Mucosa of gallbladder (tissue), 1 donor: ENCODE measurements at regions not wholly inside any gene's neighbourhood (a gene's known extent, or its start where the extent isn't known, plus 50 kb on each side); places are given as distances from the start of the nearest gene placed in this dataset.

Experiments
- DNase-seq: peaks from one replicate; pipeline ENCODE4 v3.0.0-alpha.2; 2020; ENCODE audit warnings: low spot score
- donor health status: DM: no; HTN: no; CAD: no.

- no peak for DNase-seq
These were observed 76.0 kb upstream of the FSTL4 start for GRCh38 chr5:133688391-133688790.

- DNase-seq: no peak
These were observed 75.1 kb upstream of the FSTL4 start for GRCh38 chr5:133687212-133688061.

- DNase-seq: no peak
These were observed 74.2 kb upstream of the FSTL4 start for GRCh38 chr5:133686566-133686965.

- DNase-seq: no peak
These were observed 73.2 kb upstream of the FSTL4 start for GRCh38 chr5:133685402-133686018.

- DNase-seq: no peak
These were observed 71.6 kb upstream of the FSTL4 start for GRCh38 chr5:133683646-133684596.

- no peak for DNase-seq
These were observed 70.1 kb upstream of the FSTL4 start for GRCh38 chr5:133682451-133682850.

- no peak for DNase-seq
These were observed 69.6 kb upstream of the FSTL4 start for GRCh38 chr5:133681896-133682295.

- DNase-seq: no peak
These were observed 68.7 kb upstream of the FSTL4 start for GRCh38 chr5:133680830-133681565.

GRCh38 chr5:133679534-133679933 lies 67.2 kb upstream of the FSTL4 start:
- no peak for DNase-seq

GRCh38 chr5:133675376-133676154 lies 63.2 kb upstream of the FSTL4 start:
- no peak for DNase-seq

- no peak for DNase-seq
These were observed 58.0 kb upstream of the FSTL4 start for GRCh38 chr5:133670336-133670735.

GRCh38 chr5:133669472-133669871 lies 57.1 kb upstream of the FSTL4 start:
- DNase-seq: no peak

- DNase-seq: no peak
These were observed 56.1 kb upstream of the FSTL4 start for GRCh38 chr5:133668458-133668857.

- no peak for DNase-seq
These were observed 54.9 kb upstream of the FSTL4 start for GRCh38 chr5:133667217-133667616.

GRCh38 chr5:133665571-133665970 lies 53.2 kb upstream of the FSTL4 start:
- no peak for DNase-seq

- DNase-seq: no peak
These were observed 52.1 kb upstream of the FSTL4 start for GRCh38 chr5:133664422-133664821.

- DNase-seq: no peak
These were observed 51.2 kb upstream of the FSTL4 start for GRCh38 chr5:133663397-133664054.

GRCh38 chr5:133662578-133662977 lies 50.2 kb upstream of the FSTL4 start:
- DNase-seq: no peak
